ENCODE measurements at regions not wholly inside any gene's neighbourhood (a gene's known extent, or its start where the extent isn't known, plus 50 kb on each side); places are given as distances from the start of the nearest gene placed in this dataset.

DNA sequence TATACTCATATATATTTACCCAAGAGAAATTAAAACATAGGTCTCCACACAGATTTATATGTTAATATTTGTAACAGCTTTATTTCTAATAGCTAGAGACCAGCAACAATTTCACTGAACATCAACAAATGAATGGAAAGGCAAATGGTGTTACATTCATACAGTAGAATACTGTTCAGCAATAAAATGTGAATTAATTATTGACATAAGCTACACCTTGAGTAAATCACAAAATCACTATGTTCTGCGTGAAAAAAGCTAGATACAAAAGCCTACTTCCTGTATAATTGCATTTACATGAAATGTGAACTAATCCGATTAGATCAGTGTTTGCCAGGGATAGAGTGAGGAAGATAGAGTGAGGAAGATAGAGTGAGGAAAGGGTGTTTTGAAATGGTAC, 945.7 kb downstream of the SQOR start:
- TF ChIP-seq, protein P1, sequence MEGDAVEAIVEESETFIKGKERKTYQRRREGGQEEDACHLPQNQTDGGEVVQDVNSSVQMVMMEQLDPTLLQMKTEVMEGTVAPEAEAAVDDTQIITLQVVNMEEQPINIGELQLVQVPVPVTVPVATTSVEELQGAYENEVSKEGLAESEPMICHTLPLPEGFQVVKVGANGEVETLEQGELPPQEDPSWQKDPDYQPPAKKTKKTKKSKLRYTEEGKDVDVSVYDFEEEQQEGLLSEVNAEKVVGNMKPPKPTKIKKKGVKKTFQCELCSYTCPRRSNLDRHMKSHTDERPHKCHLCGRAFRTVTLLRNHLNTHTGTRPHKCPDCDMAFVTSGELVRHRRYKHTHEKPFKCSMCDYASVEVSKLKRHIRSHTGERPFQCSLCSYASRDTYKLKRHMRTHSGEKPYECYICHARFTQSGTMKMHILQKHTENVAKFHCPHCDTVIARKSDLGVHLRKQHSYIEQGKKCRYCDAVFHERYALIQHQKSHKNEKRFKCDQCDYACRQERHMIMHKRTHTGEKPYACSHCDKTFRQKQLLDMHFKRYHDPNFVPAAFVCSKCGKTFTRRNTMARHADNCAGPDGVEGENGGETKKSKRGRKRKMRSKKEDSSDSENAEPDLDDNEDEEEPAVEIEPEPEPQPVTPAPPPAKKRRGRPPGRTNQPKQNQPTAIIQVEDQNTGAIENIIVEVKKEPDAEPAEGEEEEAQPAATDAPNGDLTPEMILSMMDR (IDR thresholded peaks at IDR 0.05 in 2 of 3, conservative IDR thresholded peaks at IDR 0.05 in 1 of 3; ENCODE audit: control insufficient read depth in 2 of 3, extremely low read depth in 1 of 3, insufficient read depth in 1 of 3, low read depth in 3 of 3, low read length in 3 of 3): no peak
- TF ChIP-seq ZNF274 (IDR thresholded peaks at IDR 0.05; ENCODE audit: insufficient read depth, insufficient read length) (no peak), FOS (IDR thresholded peaks at IDR 0.05; ENCODE audit: borderline replicate concordance, extremely low read depth, insufficient read length) (no peak)

All from GM12878 (cell line).